Activated T-helper 2 cell treated with anti-CD3 and anti-CD28 coated beads, Interferon-gamma antibody, Interleukin-2, Interleukin-4, amounts not matched to agents 10 μg/mL and 5 μg/mL and 100 μg/mL, durations not matched to agents 14 hours and 24 hours and 36 hours (primary cell): ENCODE measurements at regions not wholly inside any gene's neighbourhood (a gene's known extent, or its start where the extent isn't known, plus 50 kb on each side); places are given as distances from the start of the nearest gene placed in this dataset.

Experiments used
- DNase-seq: peaks from one replicate; pipeline ENCODE4 v3.0.0; 2021; ENCODE audit warnings: low spot score
- H3K27ac Mint-ChIP-seq: one replicate; pipeline ENCODE4 v1.8.0; 2021; ENCODE audit warnings: mixed read lengths
- H3K27me3 Mint-ChIP-seq: one replicate; pipeline ENCODE4 v1.8.0; 2021; ENCODE audit warnings: low read depth, mixed read lengths
- H3K36me3 Mint-ChIP-seq: one replicate; pipeline ENCODE4 v1.8.0; 2021; ENCODE audit warnings: low read depth, mixed read lengths
- H3K4me1 Mint-ChIP-seq: one replicate; pipeline ENCODE4 v1.8.0; 2021; ENCODE audit warnings: low read depth, mixed read lengths
- H3K4me3 Mint-ChIP-seq: one replicate; pipeline ENCODE4 v1.8.0; 2021; ENCODE audit warnings: low read depth, mild to moderate bottlenecking, moderate library complexity, mixed read lengths
- H3K9me3 Mint-ChIP-seq: one replicate; pipeline ENCODE4 v1.8.0; 2021; ENCODE audit warnings: mixed read lengths
- intact Hi-C: fragments of 100-400 bp; cut with micrococcal nuclease; formaldehyde crosslinking; loops from one replicate; pipeline ENCODE4 v1.15.1; 2023

DNA sequence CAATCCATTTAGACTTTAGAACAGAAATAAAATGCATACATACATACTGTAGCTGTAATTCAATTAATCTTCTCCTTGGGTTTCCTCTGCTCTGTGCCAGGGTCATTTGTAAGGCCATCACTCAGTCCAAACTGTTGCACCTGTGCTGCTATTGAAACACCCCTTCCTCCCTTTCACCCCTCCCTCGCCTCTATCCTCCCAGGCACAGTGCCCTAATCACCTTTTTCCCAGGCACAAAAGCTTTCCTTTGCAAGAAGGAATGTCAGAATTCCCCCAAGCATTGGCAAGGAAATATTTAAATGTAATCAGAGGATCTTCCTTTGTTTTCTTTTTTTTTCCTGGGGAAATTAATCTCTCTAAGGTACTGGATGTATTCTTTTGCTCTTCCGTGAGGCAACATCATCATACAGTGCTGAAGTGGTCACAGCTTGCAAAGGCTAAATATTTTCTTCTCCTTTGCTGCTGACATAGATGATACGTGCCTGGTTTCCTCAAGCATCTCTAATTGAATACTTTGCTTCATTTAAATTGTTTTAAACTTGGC is 339.3 kb upstream of the NR5A2 start:
- intact Hi-C loops, result loop anchor here (10.0 kb wide), 3 partner anchors 347 to 797 kb away; no protein-coding TSS in a partner anchor
- no peak overlapping the region for H3K4me3 Mint-ChIP-seq
- H3K9me3 Mint-ChIP-seq, result no peaks in the 10 kb centered on the region
- no peaks in the 10 kb centered on the region for H3K4me1 Mint-ChIP-seq
- no peak overlapping the region for H3K27ac Mint-ChIP-seq
- H3K27me3 Mint-ChIP-seq, result peaks cover 8% of the 10 kb centered on the region
- DNase-seq, result no peak
- H3K36me3 Mint-ChIP-seq, result no peaks in the 10 kb centered on the region

DNA sequence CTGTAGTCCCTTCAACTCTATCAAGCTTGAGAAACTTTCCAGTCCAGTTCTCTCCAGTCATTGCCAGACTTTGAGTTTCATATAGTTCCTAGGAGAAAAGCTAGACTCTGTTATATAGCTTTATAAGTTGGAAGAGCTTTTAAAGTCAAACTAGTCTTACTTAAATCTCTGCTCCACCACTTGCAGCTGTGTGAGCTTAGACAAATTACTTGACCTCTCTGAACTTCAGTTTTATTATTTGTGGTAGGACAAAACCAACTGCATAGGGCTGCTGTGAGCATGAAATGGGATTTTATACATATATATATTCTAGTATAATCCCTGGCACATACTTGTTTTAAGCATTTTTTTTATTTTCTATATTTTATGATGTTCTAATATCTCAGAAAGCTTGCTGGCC is 338.7 kb upstream of the NR5A2 start:
- Mint-ChIP-seq H3K4me1 (no peaks in the 10 kb centered on the region), H3K27ac (no peak overlapping the region), H3K36me3 (no peaks in the 10 kb centered on the region), H3K9me3 (no peaks in the 10 kb centered on the region), H3K4me3 (no peak overlapping the region), H3K27me3 (peaks cover 8% of the 10 kb centered on the region)
- intact Hi-C loops, result loop anchor here (10.0 kb wide), 3 partner anchors 346 to 796 kb away; no protein-coding TSS in a partner anchor
- no peak for DNase-seq

DNA sequence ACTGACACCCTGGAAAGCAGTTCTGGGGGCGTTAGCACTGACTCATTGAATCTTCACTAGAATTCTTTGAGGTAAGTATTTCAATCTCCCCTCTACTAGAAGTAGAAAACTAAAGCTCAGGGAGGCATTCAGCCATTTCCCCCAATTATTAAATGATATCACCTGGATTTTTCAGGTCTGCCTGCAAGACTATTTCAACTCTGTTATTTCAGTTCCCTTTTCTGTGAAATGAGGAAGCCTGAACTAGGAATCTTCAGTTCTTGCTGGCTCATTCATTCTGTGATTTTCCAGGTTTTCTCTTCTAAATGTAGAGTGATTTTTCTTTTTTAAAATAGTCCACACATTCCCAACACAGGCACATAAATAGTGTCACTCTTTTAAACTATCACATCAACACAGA is 337.0 kb upstream of the NR5A2 start:
- intact Hi-C loops, result no loop called here
- H3K4me3 Mint-ChIP-seq, result no peak overlapping the region
- H3K36me3 Mint-ChIP-seq, result no peaks in the 10 kb centered on the region
- no peak for DNase-seq
- peaks cover 8% of the 10 kb centered on the region for H3K27me3 Mint-ChIP-seq
- H3K27ac Mint-ChIP-seq, result no peak overlapping the region
- H3K9me3 Mint-ChIP-seq, result no peaks in the 10 kb centered on the region
- H3K4me1 Mint-ChIP-seq, result no peaks in the 10 kb centered on the region

DNA sequence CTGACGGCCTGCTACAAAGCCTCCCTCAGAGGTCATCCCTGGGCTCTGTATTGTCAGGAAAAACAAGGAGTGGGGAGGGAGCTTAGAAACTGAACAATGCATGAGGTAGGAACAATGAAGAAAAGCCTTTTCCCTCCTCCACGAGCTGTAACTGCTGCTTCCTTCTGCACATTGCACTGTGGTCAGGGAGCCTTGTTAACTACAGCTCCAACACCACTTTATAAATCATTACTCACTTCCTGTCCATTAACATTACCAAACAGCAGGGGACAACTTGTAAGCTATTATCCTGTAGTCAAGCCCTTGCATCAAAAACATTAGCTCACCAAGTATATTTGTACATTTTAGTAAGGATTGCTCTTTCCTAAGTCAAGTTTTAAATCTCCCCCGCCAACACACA is 336.0 kb upstream of the NR5A2 start:
- intact Hi-C loops, result no loop called here
- peaks cover 8% of the 10 kb centered on the region for H3K27me3 Mint-ChIP-seq
- no peak overlapping the region for H3K4me3 Mint-ChIP-seq
- no peaks in the 10 kb centered on the region for H3K36me3 Mint-ChIP-seq
- no peaks in the 10 kb centered on the region for H3K9me3 Mint-ChIP-seq
- H3K27ac Mint-ChIP-seq, result no peak overlapping the region
- DNase-seq, result no peak
- H3K4me1 Mint-ChIP-seq, result no peaks in the 10 kb centered on the region

DNA sequence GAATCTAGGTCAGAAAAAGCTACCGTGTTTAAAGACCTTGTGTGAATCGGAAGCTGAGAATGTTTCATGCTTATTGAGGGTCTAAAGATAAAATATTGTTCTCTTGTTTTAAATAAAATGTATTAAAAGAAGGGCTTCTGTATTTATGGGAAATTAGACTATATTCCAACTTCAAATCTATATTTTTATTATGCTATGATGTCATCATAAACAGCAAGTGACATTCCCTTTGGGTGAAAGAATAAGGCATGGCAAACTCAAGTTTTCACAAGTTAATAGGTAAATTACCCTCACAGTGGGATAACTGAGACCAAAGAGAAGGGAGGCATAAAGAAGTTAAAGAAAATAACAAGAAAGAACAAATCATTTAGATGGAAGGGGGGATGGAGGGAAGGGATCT is 333.8 kb upstream of the NR5A2 start:
- no peak overlapping the region for H3K27ac Mint-ChIP-seq
- no peaks in the 10 kb centered on the region for H3K4me1 Mint-ChIP-seq
- intact Hi-C loops, result no loop called here
- H3K27me3 Mint-ChIP-seq, result peaks cover 5% of the 10 kb centered on the region
- H3K9me3 Mint-ChIP-seq, result no peaks in the 10 kb centered on the region
- no peak overlapping the region for H3K4me3 Mint-ChIP-seq
- DNase-seq, result no peak
- H3K36me3 Mint-ChIP-seq, result no peaks in the 10 kb centered on the region

DNA sequence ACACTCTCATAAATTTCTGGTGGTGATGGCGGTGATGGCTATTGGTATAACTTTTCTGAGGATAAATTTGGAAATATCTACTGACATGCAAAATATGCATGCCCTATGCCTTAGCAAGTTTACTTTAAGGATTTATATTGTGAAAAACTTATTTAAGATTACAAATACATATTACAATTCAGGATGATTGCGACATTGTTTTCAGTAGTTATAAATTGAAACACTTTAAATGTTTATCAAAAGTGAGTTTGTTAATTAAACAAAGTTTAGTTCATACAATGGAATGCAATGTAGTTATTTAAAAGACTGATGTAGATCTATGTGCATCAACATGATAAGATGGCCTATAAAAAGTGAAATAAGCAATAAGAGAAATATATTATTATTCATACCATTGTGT is 331.3 kb upstream of the NR5A2 start:
- peaks cover 6% of the 10 kb centered on the region for H3K27me3 Mint-ChIP-seq
- no peak overlapping the region for H3K4me3 Mint-ChIP-seq
- H3K9me3 Mint-ChIP-seq, result no peaks in the 10 kb centered on the region
- no peaks in the 10 kb centered on the region for H3K4me1 Mint-ChIP-seq
- DNase-seq, result no peak
- H3K27ac Mint-ChIP-seq, result no peak overlapping the region
- H3K36me3 Mint-ChIP-seq, result no peaks in the 10 kb centered on the region
- intact Hi-C loops, result no loop called here

DNA sequence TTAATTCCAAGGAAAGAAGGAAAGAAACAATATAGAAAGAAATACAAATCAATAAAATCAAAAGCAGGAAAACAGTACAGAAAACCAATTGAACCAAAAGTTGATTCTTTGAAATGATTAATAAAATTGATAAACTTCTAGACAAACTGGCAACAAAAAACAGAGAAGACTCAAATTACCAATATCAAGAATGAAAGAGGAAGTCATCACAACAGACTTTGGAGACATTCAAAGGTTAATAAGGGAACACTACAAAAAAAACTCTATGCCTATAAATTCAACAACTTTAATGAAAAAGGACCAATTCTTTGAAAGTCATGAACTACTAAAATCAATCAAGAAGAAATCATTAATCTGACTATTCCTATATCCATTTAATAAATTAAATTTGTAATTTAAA is 329.3 kb upstream of the NR5A2 start:
- no peak overlapping the region for H3K4me3 Mint-ChIP-seq
- no peaks in the 10 kb centered on the region for H3K4me1 Mint-ChIP-seq
- H3K27me3 Mint-ChIP-seq, result peaks cover 6% of the 10 kb centered on the region
- DNase-seq, result no peak
- no peak overlapping the region for H3K27ac Mint-ChIP-seq
- intact Hi-C loops, result no loop called here
- no peaks in the 10 kb centered on the region for H3K9me3 Mint-ChIP-seq
- H3K36me3 Mint-ChIP-seq, result no peaks in the 10 kb centered on the region

DNA sequence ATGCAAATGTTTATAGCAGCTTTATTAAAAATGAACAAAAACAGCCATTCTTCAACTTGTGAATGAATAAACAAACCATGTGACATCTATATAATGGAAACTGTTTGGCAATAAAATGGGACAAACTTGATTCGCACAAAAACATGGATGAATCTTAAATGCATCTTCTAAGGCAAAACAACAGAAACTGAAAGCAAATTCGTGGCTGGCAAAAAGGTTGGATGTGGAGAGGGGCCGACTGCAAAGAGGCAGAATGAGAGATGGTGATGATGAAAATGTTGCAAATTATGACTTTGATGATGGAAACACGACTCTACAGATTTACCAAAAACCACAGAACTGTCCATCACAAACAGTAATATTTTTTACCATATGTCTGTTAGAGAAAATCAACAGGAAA is 327.0 kb upstream of the NR5A2 start:
- intact Hi-C loops, result no loop called here
- Mint-ChIP-seq H3K9me3 (no peaks in the 10 kb centered on the region), H3K4me3 (no peak overlapping the region), H3K36me3 (no peaks in the 10 kb centered on the region), H3K27ac (no peak overlapping the region), H3K27me3 (peaks cover 6% of the 10 kb centered on the region), H3K4me1 (no peaks in the 10 kb centered on the region)
- no peak for DNase-seq

DNA sequence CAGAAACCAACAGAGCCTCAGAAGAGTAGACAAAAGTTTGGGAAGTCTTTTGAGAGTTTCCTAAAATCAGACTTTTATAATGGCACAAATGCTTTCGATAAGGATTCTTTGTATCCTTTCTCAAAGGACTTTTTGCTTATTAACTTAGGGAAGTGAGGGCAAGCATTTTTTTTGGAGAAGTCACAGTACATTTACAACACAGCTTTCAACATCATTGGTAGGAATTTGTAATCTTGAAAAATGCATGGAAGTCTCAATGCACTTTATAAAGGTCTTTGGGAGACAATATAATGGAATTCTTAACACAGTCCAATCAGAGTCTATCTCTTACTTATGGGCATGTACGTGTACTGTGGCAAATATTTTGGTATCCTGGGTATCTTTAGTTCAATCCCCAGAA is 325.8 kb upstream of the NR5A2 start:
- Mint-ChIP-seq H3K9me3 (no peaks in the 10 kb centered on the region), H3K27me3 (peaks cover 6% of the 10 kb centered on the region), H3K36me3 (no peaks in the 10 kb centered on the region), H3K4me3 (no peak overlapping the region), H3K4me1 (no peaks in the 10 kb centered on the region), H3K27ac (no peak overlapping the region)
- intact Hi-C loops, result no loop called here
- DNase-seq, result no peak

DNA sequence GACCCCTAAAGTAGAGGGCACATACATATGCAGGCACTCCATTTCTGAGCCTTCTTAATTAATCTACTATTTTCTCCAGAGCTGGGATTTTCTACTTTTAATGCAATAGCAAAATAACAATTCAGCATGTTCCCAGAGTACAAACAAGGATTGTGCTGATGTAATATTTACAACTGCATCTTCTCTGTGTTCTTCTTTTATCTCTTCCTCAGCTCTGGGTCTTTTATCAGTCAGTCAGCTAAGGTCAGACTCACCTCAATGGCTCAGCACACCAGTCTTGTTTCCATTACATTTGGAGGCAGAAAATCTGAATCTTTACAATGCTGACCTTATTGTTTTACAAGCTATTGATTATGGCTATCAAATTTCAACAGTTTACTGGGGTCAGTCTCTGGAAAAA is 323.3 kb upstream of the NR5A2 start:
- Mint-ChIP-seq H3K27me3 (peaks cover 4% of the 10 kb centered on the region), H3K4me1 (no peaks in the 10 kb centered on the region), H3K4me3 (no peak overlapping the region), H3K36me3 (no peaks in the 10 kb centered on the region), H3K9me3 (no peaks in the 10 kb centered on the region), H3K27ac (no peak overlapping the region)
- intact Hi-C loops, result no loop called here
- DNase-seq, result no peak

DNA sequence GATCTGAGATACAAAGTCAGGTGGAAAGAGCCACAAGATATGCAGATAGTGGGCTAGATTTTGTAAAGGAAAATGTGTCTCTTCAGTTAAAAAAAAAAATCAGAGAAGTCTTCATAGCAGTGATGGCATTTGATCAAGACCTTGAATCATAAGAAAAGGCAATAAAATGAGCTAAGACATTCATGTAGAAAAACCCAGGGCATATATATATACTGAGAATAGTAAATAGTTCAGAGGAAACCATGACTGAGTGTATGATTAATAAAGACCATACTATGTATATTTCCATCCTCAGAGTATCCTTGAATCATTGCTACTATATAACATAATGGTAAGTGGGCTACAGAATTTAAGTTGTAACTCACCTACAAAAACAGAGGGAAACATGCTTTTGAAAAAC is 321.7 kb upstream of the NR5A2 start:
- Mint-ChIP-seq H3K4me1 (no peaks in the 10 kb centered on the region), H3K27me3 (peaks cover 3% of the 10 kb centered on the region), H3K36me3 (no peaks in the 10 kb centered on the region), H3K27ac (no peak overlapping the region), H3K4me3 (no peak overlapping the region), H3K9me3 (peaks cover 8% of the 10 kb centered on the region)
- no peak for DNase-seq
- intact Hi-C loops, result no loop called here

DNA sequence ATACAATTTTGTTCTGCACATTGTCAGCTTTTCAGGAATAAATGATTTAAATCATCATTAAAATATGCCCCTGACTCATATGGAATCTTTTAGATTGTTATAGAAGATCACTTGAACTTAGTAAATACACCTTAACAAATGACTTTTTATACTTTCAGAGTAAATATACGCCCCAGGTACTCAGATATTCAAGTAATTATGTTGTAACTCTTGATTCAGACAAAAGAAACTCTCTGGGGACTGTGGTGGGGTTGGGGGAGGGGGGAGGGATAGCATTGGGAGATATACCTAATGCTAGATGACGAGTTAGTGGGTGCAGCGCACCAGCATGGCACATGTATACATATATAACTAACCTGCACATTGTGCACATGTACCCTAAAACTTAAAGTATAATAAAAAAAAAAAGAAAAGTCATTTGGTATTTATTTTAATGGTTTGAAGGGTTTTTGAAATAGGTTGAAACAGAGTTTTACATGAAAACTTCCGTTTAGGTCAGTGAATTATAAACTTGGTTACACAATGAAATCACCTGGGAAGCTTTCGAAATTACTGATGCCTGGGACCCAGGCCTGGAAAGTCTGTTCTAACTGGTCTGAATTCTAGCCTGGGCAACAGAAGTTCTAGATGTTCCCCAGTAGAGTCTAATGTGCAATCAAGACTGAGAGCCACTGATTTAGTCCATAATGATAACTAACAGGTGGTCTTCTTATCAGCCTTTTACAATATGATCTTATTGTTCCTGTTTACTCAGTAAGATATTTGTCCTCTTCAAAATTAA is 320.5 kb upstream of the NR5A2 start:
- intact Hi-C loops, result no loop called here

DNA sequence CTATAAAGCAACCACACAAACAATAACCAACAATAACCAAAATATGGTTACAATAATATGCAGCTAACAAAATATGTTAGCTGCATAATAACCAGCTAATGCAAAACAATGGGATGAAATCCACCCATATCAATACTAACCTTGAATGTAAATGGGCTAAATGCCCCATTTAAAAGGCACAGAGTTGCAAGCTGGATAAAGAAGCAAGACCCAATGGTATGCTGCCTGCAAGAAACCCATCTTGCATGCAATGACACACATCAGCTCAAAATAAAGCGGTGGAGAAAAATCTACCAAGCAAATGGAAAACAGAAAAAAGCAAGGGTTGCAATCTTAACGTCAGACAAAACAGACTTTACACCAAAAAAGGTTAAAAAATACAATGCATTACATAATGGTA is 316.5 kb upstream of the NR5A2 start:
- no peak for DNase-seq
- intact Hi-C loops, result no loop called here
- H3K27me3 Mint-ChIP-seq, result peaks cover 1% of the 10 kb centered on the region
- H3K36me3 Mint-ChIP-seq, result no peaks in the 10 kb centered on the region
- no peak overlapping the region for H3K4me3 Mint-ChIP-seq
- no peaks in the 10 kb centered on the region for H3K4me1 Mint-ChIP-seq
- H3K27ac Mint-ChIP-seq, result no peak overlapping the region
- H3K9me3 Mint-ChIP-seq, result peaks cover 20% of the 10 kb centered on the region

More for the DNA sequence above, 320.5 kb upstream of the NR5A2 start:
- Mint-ChIP-seq H3K27me3 (no peaks in the 10 kb centered on the region), H3K4me1 (no peaks in the 10 kb centered on the region), H3K9me3 (peaks cover 20% of the 10 kb centered on the region), H3K27ac (no peak overlapping the region), H3K4me3 (no peak overlapping the region), H3K36me3 (no peaks in the 10 kb centered on the region)
- no peak for DNase-seq
